ENCODE measurements at regions not wholly inside any gene's neighbourhood (a gene's known extent, or its start where the extent isn't known, plus 50 kb on each side); places are given as distances from the start of the nearest gene placed in this dataset.
A peak's percentile ranks its signal among the peaks of the same experiment; 100 is the strongest.

DNA sequence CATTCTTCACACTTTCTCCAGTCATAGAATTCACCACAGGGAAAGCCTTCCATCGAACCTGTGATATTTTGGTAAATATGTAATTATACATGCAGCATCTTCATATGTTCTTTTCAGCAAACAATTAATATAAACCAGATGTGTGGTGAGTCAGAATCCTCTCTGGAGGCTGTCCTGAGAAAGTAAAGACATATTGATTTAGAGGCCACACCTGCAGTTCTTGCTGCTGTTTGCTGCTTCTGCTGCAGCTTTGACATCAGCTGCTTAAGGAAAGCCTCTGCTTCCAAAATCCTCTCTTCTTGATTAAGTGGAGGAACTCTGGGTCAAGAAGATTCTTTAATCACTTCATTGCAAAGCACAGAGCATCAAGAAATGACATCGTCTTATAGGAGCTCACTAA is 568.8 kb upstream of the ZEB2 start:
- peak; percentile 43 for DNase-seq

DNA sequence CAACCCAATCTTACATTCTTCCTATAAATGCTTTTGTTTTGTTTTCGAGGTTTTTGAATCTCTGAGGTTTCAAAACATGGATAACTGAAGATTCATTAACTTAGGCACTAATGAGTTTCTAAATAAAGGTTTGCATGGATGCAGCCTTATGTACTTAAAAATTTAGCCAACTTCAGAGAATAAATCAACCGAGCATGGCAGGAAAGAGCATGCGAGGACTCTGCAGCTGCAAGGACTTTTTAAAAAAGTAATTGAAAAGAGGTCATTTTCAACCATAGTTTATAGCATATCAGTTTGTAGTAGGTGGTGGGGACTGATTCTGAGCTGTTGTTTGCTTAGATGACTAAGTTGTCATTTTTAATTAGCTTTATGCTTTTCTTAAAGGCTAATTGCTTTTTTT is 567.0 kb upstream of the ZEB2 start:
- DNase-seq = no peak

DNA sequence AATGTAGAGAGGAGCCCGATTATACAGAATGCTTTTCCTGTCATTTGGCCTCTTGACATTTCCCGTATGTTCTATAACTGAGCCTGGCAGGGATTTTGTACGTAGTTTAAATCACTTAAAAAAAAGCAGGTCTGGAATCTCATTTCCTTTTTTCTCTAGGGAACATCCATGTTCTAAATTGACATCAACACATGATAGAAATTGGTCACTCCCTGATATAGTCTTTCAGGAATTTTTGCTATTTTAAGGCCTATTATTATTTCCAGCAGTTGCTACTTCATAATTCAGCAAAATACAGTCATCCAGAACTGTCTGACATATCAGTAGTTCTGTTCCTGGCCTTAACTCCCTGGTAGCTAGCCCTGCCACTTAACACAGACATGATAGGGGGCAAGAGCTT is 565.7 kb upstream of the ZEB2 start:
- DNase-seq = peak; percentile 68

DNA sequence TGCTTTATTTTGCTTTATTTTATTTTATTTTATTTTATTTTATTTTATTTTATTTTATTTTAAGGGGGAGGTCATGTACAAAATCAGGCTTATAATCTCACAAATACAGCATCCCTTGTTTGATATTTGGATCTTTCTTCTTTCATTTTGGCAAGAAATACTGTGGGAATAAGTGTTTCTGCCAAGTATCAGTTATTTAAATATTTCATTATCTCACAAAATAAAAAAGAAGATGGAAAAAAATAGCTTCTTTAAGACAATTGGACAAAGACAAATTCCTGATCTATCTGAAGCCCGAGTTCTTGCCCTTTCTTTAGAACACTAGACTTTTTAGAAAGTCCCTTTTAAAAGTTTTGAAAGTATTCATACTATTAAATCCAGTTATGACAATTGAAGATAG is 560.5 kb upstream of the ZEB2 start:
- DNase-seq = no peak

DNA sequence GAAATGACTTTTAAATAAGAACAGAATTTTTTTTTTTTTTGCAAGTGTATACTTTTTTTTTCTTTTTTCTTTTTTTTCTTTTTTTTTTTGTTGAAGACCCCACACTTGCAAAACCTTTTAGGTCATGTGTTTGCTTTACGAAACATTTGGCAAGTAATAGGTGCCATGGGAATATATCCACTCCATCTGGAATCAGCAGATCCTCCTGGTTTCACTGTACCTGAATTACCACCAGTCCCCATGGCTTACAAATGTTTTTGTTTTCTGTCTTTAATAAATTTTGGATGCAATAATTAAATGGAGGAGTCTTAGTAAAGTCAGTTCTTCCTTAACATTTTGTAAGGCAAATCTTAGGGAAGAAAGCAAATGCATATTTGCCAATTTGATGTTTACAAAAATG is 559.7 kb upstream of the ZEB2 start:
- no peak for DNase-seq

DNA sequence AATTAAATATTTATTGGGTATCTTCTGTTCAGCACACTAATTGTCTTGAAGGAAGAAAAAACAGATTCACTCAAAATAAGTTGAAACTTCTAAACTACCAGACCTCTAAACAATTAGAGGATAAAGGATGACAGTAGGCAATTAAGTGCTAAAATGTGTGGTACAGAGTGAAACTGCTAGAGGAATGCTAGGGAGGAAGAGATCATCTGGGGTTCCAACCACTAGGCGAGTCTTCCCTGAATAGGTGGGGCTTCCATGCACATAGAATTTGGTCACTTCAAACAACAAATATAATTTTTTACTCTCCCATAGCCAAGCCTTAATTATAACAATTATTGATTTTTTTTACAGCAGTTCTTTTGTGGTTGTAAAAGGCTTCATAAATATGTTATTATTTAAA is 559.0 kb upstream of the ZEB2 start:
- DNase-seq = no peak

DNA sequence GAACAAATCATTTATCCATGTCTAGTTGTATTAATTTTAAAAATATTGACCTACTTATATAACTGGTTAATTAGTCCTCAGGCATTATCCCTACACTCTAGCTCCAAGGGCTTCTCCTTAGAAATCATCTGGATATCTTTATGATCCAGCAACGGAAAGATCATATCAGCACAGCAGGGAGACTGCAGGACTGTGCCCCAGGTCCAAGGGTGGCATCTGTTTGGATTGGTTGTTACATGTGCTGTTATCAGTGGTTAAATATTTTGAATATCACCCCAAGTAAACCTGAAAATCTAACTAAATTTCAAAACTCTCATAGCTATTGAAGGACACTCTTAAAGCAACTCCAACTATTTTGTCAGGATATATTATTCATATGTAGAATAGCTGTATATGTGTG is 556.2 kb upstream of the ZEB2 start:
- no peak for DNase-seq

DNA sequence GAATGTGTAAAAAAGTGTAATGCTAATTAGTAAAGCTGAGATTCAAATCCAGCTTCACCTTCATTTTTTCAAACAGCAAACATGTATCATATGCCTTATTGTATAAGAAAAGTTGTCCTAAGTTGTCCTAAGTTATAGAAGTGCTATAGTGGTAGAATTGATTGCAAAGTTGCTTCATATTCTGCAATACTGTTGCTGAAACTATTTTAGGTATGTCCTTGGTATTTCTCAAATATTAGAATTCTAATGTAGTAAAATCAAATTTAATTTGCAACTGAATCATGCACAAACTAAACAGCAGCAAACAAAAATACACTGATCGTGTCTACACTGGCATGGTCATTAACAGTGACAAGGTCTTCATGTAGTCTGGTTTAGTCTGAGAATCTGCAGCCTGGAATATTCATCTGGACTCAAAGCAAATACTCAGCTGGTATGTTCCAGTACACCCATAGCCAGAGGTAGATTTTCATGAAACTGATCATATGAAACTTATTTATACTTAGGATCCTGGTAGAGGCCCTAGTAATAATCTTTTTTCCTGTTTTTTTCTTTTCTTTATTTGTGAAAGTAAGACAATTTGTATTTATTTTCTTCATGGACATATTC is 555.6 kb upstream of the ZEB2 start:
- DNase-seq = no peak

DNA sequence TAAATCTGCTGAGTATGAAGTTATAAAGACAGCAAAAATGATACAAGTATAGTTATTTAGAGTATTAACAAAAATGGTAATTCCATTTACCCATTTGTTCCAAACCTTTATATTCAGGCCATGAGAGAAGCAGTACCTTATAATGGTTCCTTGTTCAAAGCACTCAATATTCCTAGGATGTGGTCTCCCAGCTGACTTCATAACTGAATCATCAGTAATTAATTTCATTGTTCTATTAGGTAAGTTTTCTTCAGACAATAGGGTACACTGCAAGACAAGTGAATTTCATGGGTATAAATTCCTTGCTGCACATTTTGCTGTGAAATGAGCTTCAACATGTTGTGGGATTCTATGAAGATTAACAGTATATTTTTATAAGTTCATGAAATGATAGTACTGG is 550.8 kb upstream of the ZEB2 start:
- DNase-seq = no peak

DNA sequence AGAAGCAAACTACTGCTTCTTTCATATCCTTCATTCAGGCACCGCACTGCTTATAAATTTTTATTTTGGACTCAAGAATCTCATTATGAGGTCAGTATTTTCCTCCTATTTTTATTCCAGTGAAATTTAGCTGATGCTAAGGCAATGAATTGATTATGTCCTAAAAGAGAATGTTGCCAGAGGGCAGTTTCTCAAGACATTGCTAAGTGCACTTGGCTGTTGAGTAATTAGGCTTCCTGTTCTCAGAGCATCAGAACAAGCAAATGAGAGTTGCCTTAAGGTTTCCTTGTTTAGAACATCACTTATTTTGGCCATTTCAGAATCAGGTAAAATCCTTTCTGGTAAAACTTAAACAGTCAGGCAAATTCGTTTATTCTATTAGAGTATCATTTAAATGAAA is 548.6 kb upstream of the ZEB2 start:
- no peak for DNase-seq

DNA sequence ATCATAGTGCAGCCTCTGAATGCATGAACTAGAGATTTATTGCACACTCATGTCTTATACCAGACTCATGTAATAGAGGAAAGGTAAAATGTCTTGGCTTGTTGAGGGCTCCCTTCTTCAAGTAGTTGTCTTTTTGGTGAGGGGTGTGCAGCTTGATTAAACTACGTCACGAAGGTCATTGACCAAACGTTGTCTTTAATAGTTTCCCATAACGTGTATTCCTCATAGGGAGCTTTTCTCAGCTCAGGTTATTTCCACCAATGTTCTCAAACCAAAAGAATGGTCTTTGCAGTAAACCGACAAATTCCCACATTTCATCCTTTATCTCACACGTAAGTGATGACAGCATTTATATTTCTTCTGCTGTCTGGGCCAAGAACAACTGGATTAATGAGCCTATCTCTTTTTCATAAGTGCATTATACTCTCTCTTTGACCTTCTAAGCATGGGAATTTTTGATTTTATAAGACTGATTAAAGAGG is 547.7 kb upstream of the ZEB2 start:
- DNase-seq = peak; percentile 11

DNA sequence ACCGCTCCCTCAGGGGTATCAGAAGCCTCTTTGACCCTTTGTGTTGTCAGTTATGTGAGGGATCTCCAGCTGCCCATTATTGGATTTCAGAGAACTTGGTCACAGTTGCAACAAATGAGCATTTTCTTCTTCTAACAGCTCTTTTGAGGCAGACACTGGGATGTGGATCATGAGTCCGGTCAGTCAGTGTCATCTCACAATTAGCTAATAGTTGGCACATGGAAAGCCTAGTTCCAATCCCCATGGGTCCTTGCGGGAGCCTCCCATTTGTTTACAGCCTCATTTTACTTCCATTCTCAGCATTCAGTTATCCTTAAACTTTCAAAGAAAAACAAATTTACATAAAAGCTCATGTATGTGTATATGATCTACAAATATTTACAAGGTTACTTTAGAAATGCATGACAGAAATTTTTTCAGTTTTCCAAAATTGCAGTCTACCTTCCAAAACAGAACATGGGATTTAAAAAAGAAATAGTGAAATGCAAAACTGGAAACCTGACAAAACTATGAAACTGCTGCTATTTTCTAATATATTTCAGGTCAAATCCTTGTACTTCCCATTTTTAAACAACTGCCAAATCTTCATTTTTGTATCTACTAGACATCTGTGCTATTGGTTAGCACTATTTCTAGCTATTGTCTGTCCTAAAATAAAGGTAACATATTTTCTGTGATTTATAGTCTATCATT is 547.1 kb upstream of the ZEB2 start:
- DNase-seq = no peak

DNA sequence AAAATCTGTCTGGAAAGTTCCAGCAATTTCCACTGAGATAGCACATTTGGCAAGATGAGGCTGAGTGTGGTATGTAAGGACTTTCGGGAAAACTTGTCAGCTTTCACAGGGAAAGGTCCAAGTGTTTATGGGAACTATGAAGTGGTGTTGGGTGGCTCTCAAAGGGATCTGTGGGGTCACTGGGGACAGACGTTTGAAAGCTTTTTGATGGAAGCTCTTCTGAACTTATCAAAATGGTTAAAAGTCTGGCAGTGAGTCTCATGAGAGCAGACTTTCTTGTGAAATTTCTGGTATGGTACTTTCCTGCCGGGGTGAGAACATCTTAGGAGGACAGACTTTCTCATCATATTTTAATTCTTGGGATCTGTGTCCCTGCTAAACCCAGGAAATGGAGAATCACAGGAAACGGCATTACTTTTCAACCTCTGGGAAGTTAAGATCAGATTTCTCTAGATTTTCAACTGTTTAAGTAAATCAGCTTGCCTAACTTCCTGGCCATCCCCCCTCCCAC is 546.3 kb upstream of the ZEB2 start:
- no peak for DNase-seq

DNA sequence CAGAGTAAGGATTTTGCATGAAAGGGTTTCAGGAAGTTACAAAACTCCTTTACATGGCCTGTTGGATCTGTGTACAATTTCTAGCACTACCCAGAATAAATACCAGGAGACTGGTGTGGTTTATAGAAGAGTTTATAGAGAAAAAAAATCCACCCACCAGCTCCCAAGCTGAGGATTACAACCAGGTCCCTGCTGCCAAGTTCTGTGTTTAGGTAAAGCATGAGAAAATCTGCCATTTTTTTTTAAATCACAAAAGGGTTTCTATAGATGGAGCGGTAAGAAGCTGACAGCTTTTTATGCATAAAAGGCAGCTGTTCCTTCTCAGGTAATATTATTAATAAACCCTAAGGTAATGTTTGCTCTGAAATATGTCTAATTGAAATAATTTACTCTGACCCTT is 545.4 kb upstream of the ZEB2 start:
- no peak for DNase-seq

DNA sequence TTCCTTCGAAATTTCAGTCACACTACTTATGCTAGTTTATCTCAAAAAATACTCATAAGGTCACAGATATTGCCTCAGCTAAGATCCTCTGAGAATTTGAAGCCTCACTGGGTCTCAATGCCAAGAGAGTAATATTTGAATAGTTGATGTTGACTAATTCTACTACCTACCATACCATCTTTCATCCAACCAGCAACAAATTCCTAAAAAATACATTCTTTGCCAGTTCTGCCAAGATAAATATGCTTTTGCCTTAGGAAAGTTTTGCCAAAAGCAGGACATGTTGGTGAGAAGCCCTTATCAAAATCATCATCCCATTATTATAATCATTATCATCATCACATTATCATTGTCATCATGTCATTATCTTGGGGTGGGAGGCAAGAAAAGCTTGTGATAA is 544.6 kb upstream of the ZEB2 start:
- no peak for DNase-seq

DNA sequence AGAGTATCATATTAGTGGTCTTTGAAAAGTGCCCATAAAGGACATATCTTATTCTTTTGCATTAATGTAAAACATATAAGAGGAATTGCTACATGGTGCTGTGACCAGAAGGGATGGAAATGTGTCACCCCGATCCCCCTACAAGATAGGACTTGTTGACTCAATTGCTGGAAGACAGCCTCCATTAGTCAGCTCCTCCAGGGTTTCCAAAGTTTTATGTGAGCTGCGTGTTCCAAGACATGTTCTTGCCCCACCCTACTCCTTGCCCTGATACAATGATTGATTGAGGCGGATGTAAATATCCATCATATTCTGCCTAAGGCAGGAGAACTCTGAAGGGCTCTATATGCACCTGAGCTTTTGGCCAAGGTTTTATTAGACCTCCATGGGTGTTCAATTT is 541.0 kb upstream of the ZEB2 start:
- DNase-seq = no peak

DNA sequence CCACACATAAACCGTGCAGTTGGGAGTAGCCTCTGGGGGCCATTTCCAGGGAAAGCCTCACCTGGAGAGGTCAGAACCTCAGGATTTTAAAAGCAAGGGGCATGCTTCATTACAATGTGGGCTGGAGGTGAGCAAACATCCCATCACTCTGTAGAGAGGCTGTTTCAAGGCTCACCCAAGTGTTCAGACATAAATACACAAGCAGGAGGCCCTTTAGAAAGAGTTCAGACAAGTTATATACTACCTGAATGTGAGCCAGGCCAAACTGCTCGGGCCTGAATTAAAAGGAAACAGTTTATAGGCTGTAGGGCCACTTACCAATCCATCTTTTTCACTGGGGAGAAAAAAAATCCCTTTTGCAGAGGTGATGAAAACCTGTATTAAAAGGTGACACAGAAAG is 540.0 kb upstream of the ZEB2 start:
- DNase-seq = no peak

DNA sequence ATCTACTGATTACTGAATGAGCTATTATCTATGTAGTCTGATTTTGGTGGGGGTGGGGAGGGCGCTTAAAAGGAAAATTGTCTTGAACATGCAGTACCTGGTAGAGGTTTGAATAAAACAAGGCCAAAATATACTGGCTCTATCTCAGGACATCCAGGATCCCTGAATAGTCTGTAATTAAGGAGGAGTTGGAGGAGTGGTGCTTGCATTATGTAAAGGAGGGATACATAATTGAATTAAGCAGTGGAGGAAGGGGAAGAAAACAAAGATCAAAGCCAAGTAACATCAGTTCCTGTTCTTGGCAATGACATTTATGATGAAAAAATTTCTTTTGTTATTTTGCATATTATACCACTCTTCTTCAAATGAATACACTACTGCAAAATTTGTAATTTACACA is 539.4 kb upstream of the ZEB2 start:
- DNase-seq = no peak

DNA sequence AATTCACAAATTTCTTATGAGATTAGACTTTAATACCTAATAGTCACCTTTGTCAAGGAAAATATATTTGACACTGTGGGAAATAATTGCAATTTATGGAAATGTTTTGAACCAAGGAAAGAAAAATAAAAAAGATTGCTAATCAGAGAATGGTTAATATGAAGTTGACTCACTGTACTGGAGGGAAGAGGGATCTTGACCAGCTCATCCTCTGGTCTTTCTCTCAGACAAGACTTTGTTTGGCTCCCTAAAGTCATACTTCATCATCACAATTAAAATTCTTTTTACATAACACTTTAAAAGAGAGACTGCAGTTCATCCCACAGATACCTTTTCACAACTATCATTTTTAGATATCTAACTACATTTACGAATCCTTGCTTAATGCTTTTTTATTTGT is 538.5 kb upstream of the ZEB2 start:
- no peak for DNase-seq

DNA sequence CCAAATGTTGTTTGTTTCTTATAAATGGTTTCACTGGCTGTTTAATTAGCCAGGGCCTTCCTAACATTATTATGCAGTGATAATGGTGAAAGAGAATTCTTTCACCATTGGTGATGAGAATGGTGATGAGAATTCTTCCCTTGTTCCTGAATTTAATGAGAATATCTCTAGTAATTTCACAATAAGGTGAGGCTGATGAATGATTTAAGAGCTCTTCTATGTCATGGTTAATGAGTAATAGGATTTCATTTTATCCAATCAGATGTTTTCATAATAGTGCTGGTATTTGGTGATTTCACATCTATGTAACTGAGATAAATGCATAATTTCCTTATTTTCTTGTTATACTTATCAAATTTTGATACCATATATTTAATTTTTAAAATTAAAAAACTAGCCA is 535.7 kb upstream of the ZEB2 start:
- DNase-seq = no peak

DNA sequence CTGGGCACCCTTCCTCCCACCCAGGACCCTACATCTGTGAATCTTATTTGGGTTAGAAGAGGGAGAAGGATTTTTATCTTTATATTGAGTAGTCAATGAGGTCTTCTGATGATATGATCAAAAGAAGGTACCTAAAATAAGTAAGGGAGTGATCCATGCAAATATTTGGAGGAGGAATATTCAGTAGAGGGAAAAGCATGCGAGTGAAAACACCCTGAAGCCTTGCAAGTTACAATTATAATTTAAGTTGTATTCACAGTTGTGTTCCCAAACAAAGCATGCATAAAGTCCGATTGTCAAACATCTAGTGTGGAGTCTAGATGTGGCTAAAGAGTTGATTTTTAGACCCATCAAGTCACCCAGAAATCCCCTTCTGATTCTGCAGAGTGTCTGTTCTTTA is 530.2 kb upstream of the ZEB2 start:
- no peak for DNase-seq

DNA sequence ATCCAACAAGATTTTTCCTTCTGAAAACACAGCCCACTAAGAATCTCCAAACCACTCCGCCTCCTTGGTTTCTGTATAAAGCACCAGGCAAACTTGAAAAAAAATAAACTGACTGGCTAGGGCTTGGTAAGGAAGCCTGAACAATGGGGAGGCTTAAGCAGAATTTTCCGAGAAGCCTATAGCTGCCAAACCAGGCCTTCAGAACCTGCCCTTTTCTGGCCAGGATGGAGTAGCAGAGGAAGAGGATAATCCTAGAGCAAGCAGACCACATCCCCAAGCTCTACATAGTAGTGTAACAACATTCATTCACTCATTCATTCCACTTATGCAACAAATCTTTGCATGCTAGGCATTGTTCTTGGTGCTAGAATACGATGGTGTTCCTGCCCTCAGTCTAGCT is 529.6 kb upstream of the ZEB2 start:
- no peak for DNase-seq

DNA sequence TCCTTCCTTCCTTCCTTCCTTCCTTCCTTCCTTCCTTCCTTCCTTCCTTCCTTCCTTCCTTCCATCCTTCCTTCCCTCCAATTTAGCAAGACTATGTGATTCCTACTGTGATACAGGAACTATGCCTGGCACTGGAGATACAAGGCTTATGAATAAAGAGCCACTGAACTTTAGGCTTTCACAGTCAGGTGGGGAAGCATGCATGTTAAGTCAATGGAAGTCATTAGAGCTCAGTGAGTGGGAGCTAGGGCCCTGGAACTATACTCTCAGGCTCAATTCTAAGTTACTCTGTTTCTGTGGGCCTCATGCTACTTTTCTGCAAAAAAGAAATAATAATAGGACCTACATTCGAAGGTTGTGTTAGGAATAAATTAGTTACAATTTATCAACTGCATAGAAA is 527.6 kb upstream of the ZEB2 start:
- DNase-seq = no peak

DNA sequence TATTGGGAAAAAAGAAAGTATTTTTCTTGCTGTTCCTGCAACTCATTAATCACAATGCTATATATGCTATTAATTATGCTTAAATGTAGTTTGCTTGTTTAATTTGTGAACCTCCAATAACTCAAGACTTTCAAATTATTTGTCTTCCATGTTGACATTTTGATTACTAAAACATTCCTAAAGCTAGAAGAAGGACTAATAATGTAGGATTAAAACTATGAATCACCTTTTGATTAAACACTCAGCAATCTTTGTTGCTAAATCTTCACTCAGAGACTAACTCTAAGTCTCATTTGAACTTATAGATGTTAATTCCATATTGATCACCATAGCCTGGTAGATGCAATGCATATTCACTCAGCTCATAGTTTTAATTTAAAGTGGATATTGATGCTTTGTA is 524.6 kb upstream of the ZEB2 start:
- peak; percentile 31 for DNase-seq

DNA sequence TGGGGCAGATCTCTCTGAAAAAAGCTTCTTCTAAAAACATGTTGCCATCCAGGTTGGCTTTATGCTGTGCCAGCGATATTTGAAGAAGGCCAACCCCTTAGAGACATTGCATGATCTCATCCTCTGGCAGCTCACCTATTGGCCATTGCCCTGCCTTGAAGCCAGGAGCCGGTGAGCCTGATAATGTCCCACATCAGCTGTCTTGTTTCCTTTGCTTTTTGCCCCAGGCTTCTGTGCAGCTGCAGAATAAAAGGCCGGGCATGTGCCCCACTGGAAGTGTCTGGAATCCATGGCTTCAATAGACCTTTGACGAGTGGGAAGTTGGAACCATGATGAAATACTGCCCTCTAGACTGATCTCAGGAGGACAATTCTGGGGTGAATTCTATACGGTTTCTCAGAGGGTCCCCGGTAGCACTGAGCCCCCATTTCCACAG is 523.5 kb upstream of the ZEB2 start:
- no peak for DNase-seq

All from fibroblast of skin of right biceps (primary cell).